ENCODE measurements at regions not wholly inside any gene's neighbourhood (a gene's known extent, or its start where the extent isn't known, plus 50 kb on each side); places are given as distances from the start of the nearest gene placed in this dataset.
A peak's percentile ranks its signal among the peaks of the same experiment; 100 is the strongest.
"Not testable (repeated sequence)": the region's sequence is repeated elsewhere in the genome, so short reads cannot be mapped to it uniquely, and the experiment has no call there.

DNA sequence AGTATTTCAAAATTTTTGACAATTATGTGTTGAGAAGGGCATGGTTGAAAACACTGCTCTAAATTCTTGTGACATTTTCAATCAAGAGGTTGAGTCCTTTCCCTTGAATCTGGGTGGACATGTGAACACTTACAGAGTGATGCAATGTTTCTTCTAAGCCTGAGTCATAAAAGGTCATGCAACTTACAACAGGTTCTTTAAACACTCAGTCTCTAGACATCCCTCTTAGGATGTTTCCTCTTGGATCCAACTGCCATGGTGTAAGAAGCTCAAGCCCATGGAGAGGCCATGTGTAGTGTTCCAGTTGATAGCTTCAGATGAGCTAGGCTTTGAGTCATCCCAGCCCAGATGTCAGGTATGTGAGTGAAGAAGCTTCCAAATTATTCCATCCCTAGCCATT, 232.2 kb upstream of the MAOA start:
- DNase-seq: no peak

DNA sequence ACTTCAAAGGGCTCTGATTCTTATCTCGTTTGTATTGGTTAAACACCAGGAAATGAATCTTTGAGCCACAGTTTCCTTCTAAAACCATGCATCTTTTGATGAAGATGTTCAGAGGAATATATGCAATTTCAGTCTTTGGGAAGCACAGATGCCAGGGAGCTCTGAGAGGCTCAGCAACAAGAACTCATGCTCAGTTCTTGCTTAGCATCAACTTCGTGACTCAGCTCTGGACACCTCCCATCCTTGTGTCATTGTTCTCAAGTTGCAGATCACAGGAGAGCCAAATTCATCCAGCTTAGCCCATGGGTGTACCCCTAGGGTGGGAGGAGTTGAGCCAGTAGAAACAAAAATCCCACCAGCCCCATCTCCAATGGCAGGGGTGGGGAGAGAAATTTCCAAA, 219.6 kb upstream of the MAOA start:
- DNase-seq: peak; percentile 0

DNA sequence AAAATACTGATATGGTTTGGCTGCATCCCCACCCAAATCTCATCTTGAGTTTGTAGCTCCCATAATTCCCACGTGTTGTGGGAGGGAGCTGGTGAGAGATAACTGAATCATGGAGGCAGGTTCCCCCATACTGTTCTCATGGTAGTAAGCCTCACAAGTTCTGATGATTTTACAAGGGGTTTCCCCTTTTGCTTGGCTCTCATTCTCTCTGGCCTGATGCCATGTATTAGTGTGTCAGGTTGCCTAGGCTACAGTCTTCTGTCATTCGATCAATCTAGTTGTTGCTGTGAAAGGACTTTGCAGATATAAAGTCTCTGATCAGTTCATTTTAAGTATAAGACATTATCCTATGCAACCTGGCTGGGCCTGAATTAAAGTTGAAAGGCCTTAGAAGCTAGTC, 209.3 kb upstream of the MAOA start:
- DNase-seq: no peak

DNA sequence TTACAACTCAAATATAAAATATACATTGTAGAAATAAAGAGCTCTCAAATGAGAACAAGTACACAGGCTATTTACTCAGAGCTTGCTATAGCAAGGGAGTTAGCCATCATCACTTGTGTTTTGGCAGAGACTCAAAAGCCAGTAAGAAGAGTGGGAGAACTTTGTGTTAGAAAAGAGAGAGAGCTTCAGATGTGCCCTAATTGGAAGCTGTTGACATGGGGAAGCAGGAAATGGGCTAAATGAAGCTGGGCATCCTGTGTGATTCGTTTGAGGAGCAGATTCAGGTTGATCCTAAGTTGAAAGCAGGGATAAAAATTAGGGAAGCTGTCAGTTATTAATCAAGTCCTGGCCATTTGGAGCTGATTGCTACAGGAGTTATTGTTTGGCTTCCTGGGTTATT, 207.4 kb upstream of the MAOA start:
- no peak for DNase-seq

DNA sequence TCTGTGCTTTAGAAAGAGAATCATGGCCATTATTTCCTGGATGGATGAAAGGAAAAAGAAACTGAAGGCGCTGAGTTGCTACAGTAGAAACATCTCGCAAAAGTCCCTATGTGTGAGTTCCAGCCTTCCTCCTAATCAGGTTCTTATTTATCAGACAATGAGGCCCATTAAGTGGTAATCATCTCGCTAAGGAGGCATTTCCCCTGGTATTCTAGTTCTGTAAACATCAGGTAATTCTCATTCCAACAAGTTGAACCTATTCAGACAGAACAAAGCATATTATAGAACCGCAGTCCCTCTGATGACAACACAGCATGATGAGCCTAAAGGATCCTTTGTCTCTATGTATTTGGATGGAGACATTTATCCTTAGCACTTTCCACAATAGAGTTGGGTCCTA, 205.7 kb upstream of the MAOA start:
- no peak for DNase-seq

DNA sequence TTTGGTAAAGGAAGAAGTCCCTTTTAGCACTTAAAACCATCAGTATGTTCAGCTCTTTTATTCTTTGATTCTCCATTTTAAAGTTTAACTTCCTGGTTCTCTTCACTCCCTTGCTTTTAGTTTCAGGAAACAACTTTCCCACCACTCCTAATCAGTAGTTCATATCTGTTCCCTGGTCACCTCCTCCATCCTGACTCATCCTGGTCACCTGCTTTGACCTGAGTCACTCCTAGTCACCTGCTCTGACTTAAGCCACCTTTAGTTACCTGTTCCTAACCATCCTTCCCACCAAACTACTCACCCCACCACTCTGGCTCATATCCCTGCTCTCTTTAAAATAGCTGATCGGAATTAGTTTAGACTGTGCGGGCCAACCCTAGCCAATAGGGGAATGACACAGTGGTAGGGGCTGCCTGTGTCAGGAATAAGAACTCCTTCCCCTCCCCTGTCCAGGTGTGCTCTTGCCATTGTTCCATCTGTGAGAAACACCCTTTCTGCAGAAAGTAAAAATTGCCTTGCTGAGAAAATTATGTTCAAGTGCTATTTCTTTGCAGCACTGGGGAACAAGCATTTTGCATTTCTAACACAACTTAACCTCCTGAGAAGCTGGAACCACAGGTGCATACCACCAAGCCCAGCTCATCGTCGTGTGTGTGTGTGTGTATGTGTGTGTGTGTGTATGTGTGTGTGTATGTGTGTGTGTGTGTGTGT, 204.0 kb upstream of the MAOA start:
- DNase-seq: not testable (repeated sequence)

DNA sequence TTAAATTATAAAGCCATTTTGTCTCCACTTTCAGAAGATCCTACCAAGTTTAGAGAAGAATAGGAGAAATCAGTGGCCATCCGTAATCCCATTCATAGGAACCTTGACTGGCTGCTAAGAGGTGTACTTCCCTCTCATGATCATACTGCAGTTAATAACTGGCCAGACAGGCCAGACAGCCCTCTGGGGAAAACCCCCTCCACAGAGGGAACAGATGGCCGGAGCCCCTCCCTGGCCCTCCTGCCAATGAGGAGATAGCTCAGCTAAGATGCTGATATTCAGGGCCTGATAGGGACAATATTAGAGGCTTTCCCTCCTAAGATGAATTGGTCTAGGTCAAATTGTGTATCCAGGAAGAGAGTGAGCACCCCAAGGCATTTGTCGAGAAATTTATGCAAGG, 200.0 kb upstream of the MAOA start:
- no peak for DNase-seq

DNA sequence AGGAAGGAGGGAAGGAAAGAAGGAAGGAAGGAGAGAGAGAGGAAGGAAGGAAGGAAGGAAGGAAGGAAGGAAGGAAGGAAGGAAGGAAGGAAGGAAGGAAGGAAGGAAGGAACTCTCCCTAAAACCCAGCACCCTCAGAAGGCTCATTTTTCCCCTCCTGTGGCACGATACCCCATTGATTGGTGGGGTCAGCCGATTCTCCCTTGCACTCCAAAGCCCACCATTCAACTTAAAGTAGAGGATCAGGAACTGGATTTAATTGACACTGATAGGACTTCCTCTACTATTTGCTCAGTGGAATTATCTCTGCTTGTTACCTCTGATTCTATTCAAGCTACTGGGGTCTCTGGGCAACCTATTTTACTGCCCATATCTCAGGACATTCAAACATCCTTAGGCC, 199.2 kb upstream of the MAOA start:
- no peak for DNase-seq

DNA sequence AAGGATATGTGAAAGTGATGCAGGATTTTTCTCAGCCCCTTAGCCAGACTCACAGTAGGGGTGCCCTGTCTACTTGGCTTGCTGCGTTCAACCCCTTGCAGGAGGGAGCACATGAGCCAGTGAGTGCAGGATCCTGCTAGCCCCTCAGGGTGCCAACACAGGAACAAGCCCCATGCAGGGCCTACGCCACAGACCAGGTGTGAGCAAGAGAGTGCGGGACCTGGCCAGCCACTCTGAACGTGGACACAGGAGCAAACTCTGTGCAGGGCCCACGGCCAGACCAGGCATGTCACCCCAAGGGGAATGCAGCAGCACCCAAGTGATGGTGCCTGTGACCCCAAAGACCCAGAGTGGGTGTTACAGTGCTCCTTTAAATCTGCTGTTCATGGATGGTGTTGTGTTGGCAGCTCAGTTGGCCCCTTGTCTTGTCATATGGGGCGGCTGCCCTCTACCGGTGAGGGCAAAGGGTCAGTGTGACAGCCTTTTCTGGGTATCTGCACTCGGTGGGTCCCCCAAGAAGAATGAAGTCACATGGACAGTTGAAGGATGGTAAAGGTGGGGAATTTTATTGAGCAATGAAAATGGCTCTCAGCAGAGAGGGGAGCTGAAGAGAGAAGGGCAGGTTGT, 188.4 kb upstream of the MAOA start:
- DNase-seq: no peak

DNA sequence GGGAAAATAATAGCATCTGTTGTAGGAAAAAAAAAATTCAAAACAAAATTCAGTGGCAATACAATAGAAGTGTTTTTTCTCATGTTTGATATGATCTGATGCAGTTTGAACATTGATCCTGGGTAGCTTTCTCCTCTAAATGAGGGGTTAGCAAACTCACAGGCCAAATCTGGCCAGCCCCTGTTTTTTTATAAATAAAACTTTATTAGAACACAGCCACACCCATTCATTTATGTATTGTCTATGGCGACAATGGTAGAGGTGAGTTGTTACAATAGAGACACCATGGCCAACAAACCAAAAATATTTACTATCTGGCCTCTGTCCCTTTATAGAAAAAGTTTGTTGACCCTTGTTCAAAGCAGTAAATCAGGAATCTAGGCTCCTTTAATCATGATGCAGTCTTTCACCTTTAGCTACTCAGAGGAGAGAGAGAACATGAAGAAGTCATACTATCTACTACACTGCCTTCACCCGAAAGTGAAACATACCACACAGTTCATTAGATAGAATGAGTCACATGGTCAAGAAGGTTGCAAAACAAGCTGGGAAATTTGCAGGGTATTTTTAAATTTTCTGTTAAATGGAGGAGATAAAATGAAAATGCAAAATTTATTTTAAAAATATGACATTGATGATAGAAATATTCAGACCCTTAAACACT, 186.6 kb upstream of the MAOA start:
- DNase-seq: no peak

DNA sequence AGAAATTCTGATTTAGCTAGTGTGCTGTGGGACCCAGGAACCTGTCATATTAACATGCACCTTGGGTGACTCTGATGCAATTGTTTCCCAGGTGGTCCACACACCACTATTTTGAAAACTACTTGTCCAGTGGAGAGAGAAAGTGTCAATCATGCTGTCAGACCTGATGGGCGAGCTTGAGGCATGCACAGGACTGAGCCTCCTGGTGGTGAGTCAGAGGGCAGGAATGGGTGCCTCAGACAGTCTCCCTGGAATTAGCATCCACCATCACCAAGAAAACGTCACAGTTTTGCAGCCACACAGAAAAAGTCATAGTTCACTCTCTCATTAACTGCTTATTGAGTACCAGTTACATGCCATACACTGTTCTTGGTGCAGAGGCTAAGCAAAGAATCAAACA, 181.8 kb upstream of the MAOA start:
- DNase-seq: no peak

DNA sequence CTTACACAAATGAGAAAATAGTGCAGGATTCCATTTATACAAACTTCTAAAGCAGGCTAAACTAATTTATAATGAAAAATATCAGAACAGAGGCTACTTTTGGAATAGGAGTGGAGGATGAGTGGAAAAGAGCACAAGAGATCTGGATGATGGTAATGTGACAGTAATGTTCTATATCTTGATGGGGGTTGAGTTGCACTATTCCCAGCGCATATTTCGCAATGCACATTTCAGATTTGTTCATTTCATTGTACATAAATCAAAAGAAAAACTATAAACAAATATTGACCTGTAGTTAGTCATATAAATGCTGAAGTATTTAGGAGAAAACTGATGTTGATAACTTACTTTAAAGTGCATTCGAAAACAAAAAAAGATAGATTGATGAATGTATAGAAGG, 177.0 kb upstream of the MAOA start:
- no peak for DNase-seq

DNA sequence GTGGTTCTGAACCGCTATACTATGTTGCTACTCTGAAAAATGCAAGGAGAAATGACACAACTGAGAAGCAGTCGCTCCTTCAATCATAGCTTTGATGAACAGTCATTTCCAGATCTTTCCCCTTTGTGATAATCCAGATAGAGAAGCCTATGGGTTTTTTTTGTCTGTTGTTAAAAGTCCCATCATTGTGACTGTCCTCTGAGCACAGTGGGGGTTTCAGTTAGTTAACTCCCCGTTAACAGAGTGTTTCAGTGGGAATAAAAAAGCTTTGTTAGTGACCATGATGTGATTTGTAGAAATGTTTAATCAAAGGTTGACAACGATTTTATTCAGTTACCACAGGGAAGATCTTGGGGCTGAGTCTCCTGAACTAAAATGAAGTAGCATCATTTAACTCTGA, 176.2 kb upstream of the MAOA start:
- DNase-seq: no peak

DNA sequence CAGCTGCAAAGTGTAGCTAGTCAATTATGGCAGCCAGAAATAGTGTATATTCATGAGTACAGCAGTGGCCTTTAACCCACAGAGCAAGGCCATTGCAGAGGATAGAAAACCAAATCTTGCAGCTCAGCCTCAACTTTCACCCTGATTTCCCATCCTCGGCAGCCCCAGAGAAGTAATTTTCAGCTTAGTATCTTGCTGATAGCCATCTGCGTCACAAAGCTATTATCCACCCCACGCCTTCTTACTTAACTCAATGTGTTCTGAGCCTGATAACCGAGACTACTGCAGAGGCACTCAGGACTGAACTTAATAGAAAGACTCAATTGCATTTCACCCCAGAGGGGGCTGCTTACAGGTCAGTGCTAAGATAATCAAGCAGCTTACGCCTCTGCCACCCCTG, 174.5 kb upstream of the MAOA start:
- DNase-seq: no peak

DNA sequence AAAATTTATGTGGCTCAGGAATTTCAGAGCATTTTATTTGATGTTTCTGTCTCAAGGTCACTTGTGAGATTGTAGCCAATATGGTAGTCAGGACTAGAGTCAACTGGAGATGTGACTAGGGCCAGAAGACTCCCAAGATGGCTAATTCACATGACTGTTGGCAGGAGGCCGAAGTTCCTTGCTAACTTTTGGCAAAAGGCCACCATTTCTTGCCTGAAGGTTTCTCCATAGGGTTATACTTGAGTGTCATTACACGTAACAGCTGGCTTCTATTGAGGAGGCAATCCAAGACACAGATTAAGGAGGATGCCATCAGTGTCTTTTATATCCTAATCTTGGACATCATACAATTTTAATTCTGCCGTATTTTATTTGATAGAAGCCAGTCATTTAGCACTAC, 162.3 kb upstream of the MAOA start:
- DNase-seq: no peak

DNA sequence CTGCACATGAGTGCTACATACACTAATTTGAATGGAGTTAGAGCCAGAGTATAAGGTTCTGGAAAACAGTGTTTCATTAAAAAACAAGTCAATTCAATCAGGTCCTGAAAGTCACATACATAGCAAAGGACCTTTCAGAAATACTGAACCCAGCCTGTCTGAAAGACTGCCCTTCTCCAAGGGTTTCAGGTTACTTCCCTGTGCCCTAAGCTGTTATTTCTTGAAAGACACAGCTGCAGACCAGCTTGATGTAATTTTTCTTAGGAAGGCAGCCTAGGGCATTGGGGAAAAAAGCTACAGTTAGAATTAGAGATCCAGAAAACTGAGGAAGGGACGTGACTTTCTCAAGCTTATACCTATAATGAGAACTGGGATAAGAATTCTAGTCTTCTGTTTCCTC, 155.9 kb upstream of the MAOA start:
- DNase-seq: no peak

DNA sequence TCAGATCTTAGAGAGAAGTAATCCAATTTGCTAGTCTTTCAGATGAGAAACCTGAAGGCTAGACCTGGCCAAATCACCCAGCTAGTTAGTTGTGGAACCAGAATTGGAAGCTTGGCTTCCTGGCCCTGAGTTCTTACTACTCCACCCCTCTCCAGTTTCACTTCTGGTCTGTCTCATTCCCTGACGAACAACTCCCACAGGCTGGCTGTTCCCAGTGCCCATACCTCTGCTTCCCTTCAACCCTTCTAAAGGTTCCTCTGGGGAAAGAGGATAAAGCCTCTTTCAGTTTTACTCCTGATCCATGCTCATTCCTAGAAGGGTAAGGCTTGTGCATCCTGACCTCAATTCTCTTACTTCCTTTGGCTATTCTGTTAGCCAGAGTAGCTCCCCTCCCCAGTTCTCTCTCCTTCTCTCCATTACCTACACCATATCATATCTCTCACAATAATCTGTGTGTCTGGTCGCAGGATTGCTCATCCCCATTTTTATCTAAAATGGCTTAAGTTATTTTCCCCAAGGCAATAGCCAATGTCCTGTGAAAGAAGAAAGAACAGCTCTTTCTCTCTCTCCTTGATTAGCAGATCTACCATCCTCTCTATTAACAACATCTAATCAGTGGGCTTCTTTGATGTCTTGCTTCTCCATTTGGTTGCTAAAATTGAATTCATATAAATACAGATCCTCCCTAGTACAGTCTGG, 155.0 kb upstream of the MAOA start:
- no peak for DNase-seq

DNA sequence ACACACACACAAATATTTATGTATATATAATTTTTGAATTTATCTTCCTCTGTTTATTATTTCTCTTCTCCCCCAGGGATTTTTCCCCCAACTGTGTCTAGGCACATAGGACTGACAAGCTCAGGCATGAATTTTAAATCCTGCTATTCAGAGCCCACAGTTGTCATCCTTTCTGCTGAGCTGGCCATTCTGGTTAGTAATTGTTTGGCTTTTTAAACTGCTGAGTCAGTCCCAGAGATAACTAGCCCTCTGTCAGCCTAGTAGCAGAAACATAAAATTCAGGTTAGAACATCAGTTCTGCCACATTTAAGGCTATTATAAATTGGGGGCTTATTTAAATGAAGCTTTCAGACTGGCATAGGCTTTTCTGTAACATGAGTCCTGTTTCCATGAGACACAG, 151.7 kb upstream of the MAOA start:
- no peak for DNase-seq

DNA sequence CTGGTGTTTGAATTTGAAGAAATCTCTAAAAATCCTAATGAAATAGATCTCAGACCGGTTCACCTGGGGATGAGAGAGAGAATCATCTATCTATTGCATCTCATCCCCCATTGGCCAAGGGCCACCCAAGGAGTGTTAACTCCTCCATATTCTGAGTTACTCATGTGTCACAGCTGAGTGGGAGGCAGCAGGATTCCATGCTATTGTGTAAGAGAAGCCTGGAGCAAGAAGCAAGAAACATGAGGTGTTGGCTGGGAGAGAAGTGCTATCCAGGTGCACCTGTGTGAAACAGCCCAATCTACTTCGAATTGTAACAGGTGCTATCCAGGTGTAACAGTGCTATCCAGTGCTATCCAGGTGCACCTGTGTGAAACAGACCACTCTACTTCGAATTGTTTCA, 150.3 kb upstream of the MAOA start:
- DNase-seq: no peak

DNA sequence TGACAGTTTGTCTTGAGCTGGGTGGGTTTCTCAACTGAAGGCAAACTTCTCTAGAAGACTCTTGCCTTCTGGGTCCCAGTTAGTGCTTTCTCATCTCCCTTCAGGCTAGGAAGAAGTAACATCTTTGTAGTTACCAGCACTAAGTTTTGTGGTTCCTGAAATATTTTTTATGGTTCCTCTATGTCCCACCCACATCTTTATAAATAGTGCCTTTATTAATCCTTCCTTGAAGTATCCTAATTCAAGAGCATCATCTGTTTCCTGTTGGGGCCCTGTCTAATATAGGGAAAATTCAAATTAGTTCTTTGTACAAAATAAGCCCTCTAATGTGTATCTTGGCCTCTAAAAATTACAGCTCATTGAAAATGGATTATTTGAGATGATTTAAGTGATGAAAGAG, 147.4 kb upstream of the MAOA start:
- no peak for DNase-seq

DNA sequence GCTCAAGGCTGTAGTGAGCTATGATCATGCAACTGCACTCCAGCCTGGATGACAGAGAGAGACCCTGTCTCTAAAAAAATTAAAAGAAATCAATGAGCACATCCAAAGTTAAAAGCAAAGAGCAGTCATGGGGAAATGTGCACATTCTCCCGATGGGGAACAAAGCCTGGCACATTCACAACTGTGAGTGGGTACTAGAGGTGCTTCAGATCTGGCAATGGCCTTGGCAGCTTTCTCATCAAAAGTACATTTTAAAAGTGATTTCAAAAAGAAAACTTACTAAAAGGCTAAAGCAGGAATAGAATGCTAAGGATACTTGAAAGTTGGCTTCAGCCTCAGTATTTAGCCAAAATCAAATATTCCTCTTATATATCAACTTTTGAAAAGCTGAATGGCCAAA, 145.9 kb upstream of the MAOA start:
- DNase-seq: no peak

DNA sequence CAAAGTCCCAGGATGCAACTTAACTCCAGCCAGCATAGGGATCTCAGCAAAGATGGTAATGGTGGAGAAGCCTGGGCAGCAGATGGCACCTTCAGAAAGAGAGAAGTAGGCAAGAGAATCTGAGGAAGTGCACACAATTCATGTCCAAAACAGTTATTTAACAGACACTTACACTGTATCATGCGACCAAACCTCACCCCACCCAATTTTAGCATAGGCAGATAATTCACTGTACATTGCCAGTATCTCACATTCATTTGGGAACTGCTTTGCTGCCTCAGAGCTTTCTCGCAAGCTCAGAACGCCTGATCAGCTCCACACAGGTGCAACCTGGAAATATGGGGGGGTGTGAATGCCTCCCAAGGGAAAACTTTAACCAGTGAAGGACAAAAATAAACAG, 143.0 kb upstream of the MAOA start:
- DNase-seq: no peak

DNA sequence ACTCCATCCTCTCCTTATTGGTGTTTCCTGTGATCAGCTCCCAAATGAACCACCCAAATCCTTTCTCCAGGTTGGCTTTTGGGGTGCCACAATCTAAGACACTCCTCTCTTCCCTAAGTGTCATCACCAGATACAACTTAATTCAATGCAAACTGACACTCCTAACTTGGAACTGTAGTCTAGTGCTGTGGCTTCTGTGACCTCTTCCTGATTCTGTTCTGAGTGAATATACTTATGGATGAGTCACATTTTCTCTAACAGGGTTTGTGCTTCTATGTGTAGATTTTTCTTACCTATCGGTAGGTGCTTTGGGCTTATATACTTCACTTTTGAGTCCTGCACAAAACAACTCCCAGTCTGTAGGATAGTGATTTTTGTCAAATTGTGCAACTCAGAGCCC, 141.3 kb upstream of the MAOA start:
- no peak for DNase-seq

DNA sequence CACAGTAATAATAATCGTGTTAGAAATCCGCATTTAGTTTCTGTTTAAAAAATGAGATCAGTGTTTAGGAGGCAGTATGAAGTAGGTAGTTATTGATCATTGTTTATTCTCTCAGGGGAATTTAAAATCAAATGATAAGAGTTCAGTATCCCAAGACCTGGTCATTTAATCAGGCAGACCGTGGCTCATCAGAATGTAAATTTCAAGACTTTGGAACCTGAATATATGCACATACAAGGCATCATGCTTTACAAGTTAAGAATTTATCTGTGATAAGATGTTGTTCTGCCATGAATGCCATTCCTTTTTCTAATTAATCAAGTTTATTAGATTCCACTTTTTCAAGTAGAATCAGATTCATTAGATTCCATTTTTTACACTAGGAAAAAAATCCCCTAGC, 133.5 kb upstream of the MAOA start:
- no peak for DNase-seq
